Aorta (tissue), 5 donors: ENCODE measurements at regions not wholly inside any gene's neighbourhood (a gene's known extent, or its start where the extent isn't known, plus 50 kb on each side); places are given as distances from the start of the nearest gene placed in this dataset.

Experiments used
- ATAC-seq: fragments of 200-7000 bp; cut with Tn5 transposase; one replicate; pipeline ENCODE4 v1.9.1; 2022; ENCODE audit warnings: moderate library complexity; ENCODE audit not compliant: low FRiP score
- DNase-seq, 2 donors: peaks; one replicate each; pipeline ENCODE4 v3.0.0-alpha.2; 2020
- H3K27ac ChIP-seq, 2 donors: one replicate each; pipeline ENCODE4 v1.5.1; 2013; ENCODE audit warnings: low read length in 2 of 2, mild to moderate bottlenecking in 2 of 2, moderate library complexity in 2 of 2, control low read depth in 1 of 2, inconsistent platforms in 1 of 2, low read depth in 1 of 2
- H3K27me3 ChIP-seq, 2 donors: one replicate each; pipeline ENCODE4 v1.6.1; 2013; ENCODE audit warnings: control low read depth in 1 of 2, low read length in 1 of 2, mild to moderate bottlenecking in 1 of 2, moderate library complexity in 1 of 2; ENCODE audit not compliant: insufficient read depth in 2 of 2, control insufficient read depth in 1 of 2
- H3K36me3 ChIP-seq, 2 donors: one replicate each; pipeline ENCODE4 v1.6.1; 2013; ENCODE audit warnings: control low read depth in 1 of 2, low read length in 1 of 2, mild to moderate bottlenecking in 1 of 2; ENCODE audit not compliant: insufficient read depth in 2 of 2, control insufficient read depth in 1 of 2
- H3K4me1 ChIP-seq, 2 donors: one replicate each; pipeline ENCODE4 v1.6.1; 2013; ENCODE audit warnings: low read length in 2 of 2, control low read depth in 1 of 2, mild to moderate bottlenecking in 1 of 2, moderate library complexity in 1 of 2; ENCODE audit not compliant: insufficient read depth in 2 of 2, control insufficient read depth in 1 of 2
- H3K4me3 ChIP-seq, 2 donors: one replicate each; pipeline ENCODE4 v1.5.1; 2013; ENCODE audit warnings: low read length in 2 of 2, control low read depth in 1 of 2, mild to moderate bottlenecking in 1 of 2
- H3K9me3 ChIP-seq: one replicate; pipeline ENCODE4 v1.6.1; 2013; ENCODE audit warnings: mild to moderate bottlenecking, low read length; ENCODE audit not compliant: control insufficient read depth
- WGBS, 2 donors: extraction: QIAGEN DNeasy Blood & Tissue Kit; methylation state at CpG; one replicate each; pipeline ENCODE4 v1.1.7; 2013; 5-methylcytosine and 5-hydroxymethylcytosine counted together
- intact Hi-C, 2 donors: fragments of 100-400 bp; cut with DNase I; formaldehyde crosslinking; loops; one replicate each; pipeline versions ENCODE4 v1.14.2 to v1.15.0; 2022
- donor health status: healthy with polysubstance abuse.
- donor health status: Bipolar disorder and iron deficiency.
- donor health status: DM: no; HTN: no; CAD: no.
- donor health status: DM: no; HTN: no; CAD: no.
- donor health status: DM: yes; HTN: yes; CAD: no.

DNA sequence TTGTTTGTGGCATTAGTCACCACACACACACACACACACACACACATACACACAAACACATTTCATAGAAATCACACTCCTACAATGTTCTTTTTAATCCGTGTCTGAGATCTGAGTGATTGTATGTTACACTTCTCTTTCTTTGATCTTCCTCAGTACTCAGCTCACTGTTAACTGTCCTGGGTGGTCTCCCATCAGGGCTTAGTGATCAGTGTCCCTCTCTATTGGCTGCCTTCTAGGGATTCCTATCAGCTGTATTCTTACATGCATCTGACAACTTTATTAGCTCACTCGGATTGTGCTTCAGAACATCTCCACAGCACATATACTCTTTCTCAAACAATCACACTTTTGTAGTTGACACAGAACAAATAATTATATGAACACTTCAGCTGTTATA is 170.2 kb upstream of the POU5F2 start:
- Histone ChIP-seq H3K9me3 (no peaks in the 10 kb centered on the region), H3K4me3 (no peak overlapping the region), H3K27ac (no peak overlapping the region), H3K27me3 (no peaks in the 10 kb centered on the region), H3K4me1 (no peaks in the 10 kb centered on the region), H3K36me3 (no peaks in the 10 kb centered on the region)
- intact Hi-C loops: loop anchor here in 1 of 2 donors (10.0 kb wide), 1 partner anchor 307 kb away; no protein-coding TSS in a partner anchor
- WGBS, 2 donors: 63 to 69% methylated on average over 2 of the region's 2 CpGs
- DNase-seq (no peak), ATAC-seq (no peak)

- no peak for ATAC-seq
- H3K4me1 ChIP-seq: no peaks in the 10 kb centered on the region
- H3K9me3 ChIP-seq: no peaks in the 10 kb centered on the region
- no peak for DNase-seq
- WGBS, 2 donors: 82 to 86% methylated on average over 1 of the region's 1 CpG
- no peak overlapping the region for H3K4me3 ChIP-seq
- intact Hi-C loops: no loop called here
- H3K27ac ChIP-seq: no peak overlapping the region
- H3K36me3 ChIP-seq: no peaks in the 10 kb centered on the region
- H3K27me3 ChIP-seq: no peaks in the 10 kb centered on the region
Measured at GRCh38 chr5:93909356-93909755, 168.0 kb upstream of the POU5F2 start.

DNA sequence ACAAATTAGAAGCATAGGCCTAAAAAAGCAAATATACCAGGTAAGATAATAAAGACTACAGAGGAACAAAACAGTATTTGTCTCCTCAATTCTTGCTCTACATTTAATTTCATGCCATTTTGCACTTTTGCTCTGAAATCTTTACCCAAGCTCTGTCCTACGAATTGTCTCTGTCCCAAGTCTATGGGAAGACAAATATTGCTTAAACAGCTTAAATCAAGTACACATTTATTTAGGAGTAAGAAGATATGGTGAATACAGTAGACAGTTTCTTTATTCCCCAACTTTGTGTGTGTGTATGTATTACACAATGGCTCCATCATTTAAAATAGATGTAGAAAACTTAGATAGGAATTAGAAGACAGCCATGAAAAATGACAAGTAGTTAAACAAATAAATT is 163.5 kb upstream of the POU5F2 start:
- intact Hi-C loops: no loop called here
- Histone ChIP-seq H3K4me1 (no peaks in the 10 kb centered on the region), H3K27ac (no peak overlapping the region), H3K4me3 (no peak overlapping the region), H3K27me3 (no peaks in the 10 kb centered on the region), H3K36me3 (no peaks in the 10 kb centered on the region), H3K9me3 (no peaks in the 10 kb centered on the region)
- no peak for ATAC-seq
- DNase-seq: no peak
- WGBS, 2 donors: 96 to 97% methylated on average over 1 of the region's 1 CpG

DNA sequence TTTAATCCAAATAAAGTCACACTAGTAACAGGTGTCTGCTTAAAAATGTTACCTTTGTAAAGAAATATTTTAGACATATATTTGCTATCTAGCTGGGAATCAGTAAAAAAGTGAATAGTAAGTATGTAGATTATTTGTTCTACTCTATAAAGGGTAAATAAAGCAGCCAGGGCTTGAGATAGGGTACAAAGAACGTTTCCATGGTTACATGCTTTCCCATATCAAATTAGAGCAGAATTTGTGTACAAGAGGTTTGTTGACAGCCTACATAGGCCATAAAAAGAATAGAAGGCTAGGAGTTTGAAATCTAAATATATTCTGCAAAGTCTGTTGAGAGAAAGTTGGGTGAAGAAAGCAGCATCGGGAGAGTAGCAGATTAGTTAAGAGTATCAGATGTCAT is 160.9 kb upstream of the POU5F2 start:
- no peak for ATAC-seq
- Histone ChIP-seq H3K4me1 (no peaks in the 10 kb centered on the region), H3K36me3 (no peaks in the 10 kb centered on the region), H3K4me3 (no peak overlapping the region), H3K27ac (no peak overlapping the region), H3K27me3 (no peaks in the 10 kb centered on the region), H3K9me3 (no peaks in the 10 kb centered on the region)
- WGBS, 2 donors: 80 to 81% methylated on average over 2 of the region's 2 CpGs
- DNase-seq: no peak
- intact Hi-C loops: no loop called here

DNA sequence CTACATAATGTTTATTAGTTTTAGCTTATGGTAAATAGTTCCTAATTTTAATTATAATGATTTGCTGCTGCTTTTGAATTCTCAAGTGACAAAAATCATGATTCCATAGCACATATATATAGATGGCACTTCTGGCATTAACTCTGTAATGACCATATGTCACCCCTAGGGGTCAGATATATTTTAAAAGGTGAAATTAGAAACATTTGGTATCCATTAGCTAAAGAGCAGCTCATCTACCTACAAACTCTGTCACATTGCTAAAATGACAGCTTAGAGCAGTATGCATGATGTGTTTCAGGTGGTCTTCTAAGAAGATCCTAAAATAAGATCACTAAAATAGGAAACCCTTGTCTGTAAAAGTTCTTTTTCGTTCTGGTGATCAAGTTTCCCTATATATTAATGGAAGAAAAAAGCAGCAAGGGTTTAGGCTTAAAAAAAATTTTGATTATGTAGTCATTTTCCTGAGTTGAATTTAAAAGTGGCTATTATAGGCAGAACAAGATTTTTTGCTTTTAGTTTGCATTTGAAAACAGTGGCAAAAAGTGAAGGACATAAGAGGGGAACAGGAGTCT is 157.7 kb upstream of the POU5F2 start:
- ATAC-seq (no peak), DNase-seq (no peak)
- no peaks in the 10 kb centered on the region for H3K9me3 ChIP-seq
- H3K27ac ChIP-seq: no peak overlapping the region
- WGBS, 2 donors: 91 to 97% methylated on average over 1 of the region's 1 CpG
- H3K27me3 ChIP-seq: no peaks in the 10 kb centered on the region
- H3K36me3 ChIP-seq: no peaks in the 10 kb centered on the region
- no peaks in the 10 kb centered on the region for H3K4me1 ChIP-seq
- intact Hi-C loops: loop anchor here in 1 of 2 donors (10.0 kb wide), 1 partner anchor 294 kb away; no protein-coding TSS in a partner anchor
- H3K4me3 ChIP-seq: no peak overlapping the region

GRCh38 chr5:93894601-93895354 is 153.4 kb upstream of the POU5F2 start:
- intact Hi-C loops: loop anchor here in 1 of 2 donors (10.0 kb wide), 1 partner anchor 290 kb away; no protein-coding TSS in a partner anchor
- Histone ChIP-seq H3K27me3 (no peaks in the 10 kb centered on the region), H3K36me3 (peaks cover 0 to 3% of the 10 kb centered on the region in 2 donors), H3K4me3 (no peak overlapping the region), H3K27ac (no peak overlapping the region), H3K4me1 (no peaks in the 10 kb centered on the region), H3K9me3 (no peaks in the 10 kb centered on the region)
- WGBS, 2 donors: 72% methylated on average over 9 of the region's 9 CpGs
- no peak for ATAC-seq
- DNase-seq: no peak

- Histone ChIP-seq H3K4me3 (no peak overlapping the region), H3K27ac (no peak overlapping the region), H3K27me3 (no peaks in the 10 kb centered on the region), H3K9me3 (no peaks in the 10 kb centered on the region), H3K4me1 (no peaks in the 10 kb centered on the region), H3K36me3 (peaks cover 0 to 3% of the 10 kb centered on the region in 2 donors)
- ATAC-seq (no peak), DNase-seq (no peak)
- 96 to 98% methylated on average over 5 of the region's 5 CpGs for WGBS, 2 donors
- intact Hi-C loops: loop anchor here in 1 of 2 donors (10.0 kb wide), 1 partner anchor 288 kb away; no protein-coding TSS in a partner anchor
Measured at GRCh38 chr5:93893075-93893474, 151.7 kb upstream of the POU5F2 start.

GRCh38 chr5:93892481-93892880 is 151.1 kb upstream of the POU5F2 start:
- no peaks in the 10 kb centered on the region for H3K4me1 ChIP-seq
- no peak overlapping the region for H3K4me3 ChIP-seq
- peaks cover 0 to 3% of the 10 kb centered on the region in 2 donors for H3K36me3 ChIP-seq
- DNase-seq (no peak), ATAC-seq (no peak)
- no peaks in the 10 kb centered on the region for H3K27me3 ChIP-seq
- H3K9me3 ChIP-seq: no peaks in the 10 kb centered on the region
- no peak overlapping the region for H3K27ac ChIP-seq
- intact Hi-C loops: loop anchor here in 1 of 2 donors (10.0 kb wide), 1 partner anchor 288 kb away; no protein-coding TSS in a partner anchor
